ENCODE measurements at regions not wholly inside any gene's neighbourhood (a gene's known extent, or its start where the extent isn't known, plus 50 kb on each side); places are given as distances from the start of the nearest gene placed in this dataset.

- no peak overlapping the region for H3K27ac Mint-ChIP-seq (ENCODE audit: low read depth, unreplicated experiment)
Observed at GRCh38 chr4:81816031-81816761, 344.5 kb upstream of the RASGEF1B start.

GRCh38 chr4:81814987-81815541, 343.4 kb upstream of the RASGEF1B start:
- intact Hi-C loops (cut with micrococcal nuclease) = no loop called here

More at GRCh38 chr4:81816031-81816761, 344.5 kb upstream of the RASGEF1B start:
- Mint-ChIP-seq H3K27me3 (ENCODE audit: insufficient read depth, unreplicated experiment) (no peaks in the 10 kb centered on the region), H3K9me3 (ENCODE audit: unreplicated experiment) (peaks cover 14% of the 10 kb centered on the region), H3K4me3 (ENCODE audit: unreplicated experiment) (no peak overlapping the region), H3K4me1 (ENCODE audit: insufficient read depth, unreplicated experiment) (no peaks in the 10 kb centered on the region), H3K36me3 (ENCODE audit: insufficient read depth, unreplicated experiment) (no peaks in the 10 kb centered on the region)
- no TSS peak for BruUV-seq (replicated peaks)
- intact Hi-C loops (cut with micrococcal nuclease) = no loop called here
- no peak for DNase-seq (ENCODE audit: unreplicated experiment)
- POLR2A ChIA-PET = no interaction called here
- TF ChIP-seq CTCF (IDR thresholded peaks at IDR 0.05; ENCODE audit: unreplicated experiment) = no peak
- CTCF ChIA-PET = no interaction called here

GRCh38 chr4:81811562-81812293, 340.0 kb upstream of the RASGEF1B start:
- intact Hi-C loops (cut with micrococcal nuclease) = no loop called here

More at GRCh38 chr4:81814987-81815541, 343.4 kb upstream of the RASGEF1B start:
- ChIA-PET POLR2A (no interaction called here), CTCF (interaction anchor here (1.4 kb wide), 1 partner anchor 10 kb away, joined by 3 read pairs; no protein-coding TSS in a partner anchor)
- DNase-seq (ENCODE audit: unreplicated experiment) = no peak
- BruUV-seq (replicated peaks) = no TSS peak
- no peak overlapping the region for H3K27ac Mint-ChIP-seq (ENCODE audit: low read depth, unreplicated experiment)
- peaks cover 8% of the 10 kb centered on the region for H3K9me3 Mint-ChIP-seq (ENCODE audit: unreplicated experiment)
- no peak overlapping the region for H3K4me3 Mint-ChIP-seq (ENCODE audit: unreplicated experiment)
- no peaks in the 10 kb centered on the region for H3K36me3 Mint-ChIP-seq (ENCODE audit: insufficient read depth, unreplicated experiment)
- no peak for TF ChIP-seq CTCF (IDR thresholded peaks at IDR 0.05; ENCODE audit: unreplicated experiment)
- H3K27me3 Mint-ChIP-seq (ENCODE audit: insufficient read depth, unreplicated experiment) = no peaks in the 10 kb centered on the region
- no peaks in the 10 kb centered on the region for H3K4me1 Mint-ChIP-seq (ENCODE audit: insufficient read depth, unreplicated experiment)

More at GRCh38 chr4:81811562-81812293, 340.0 kb upstream of the RASGEF1B start:
- no TSS peak for BruUV-seq (replicated peaks)
- Mint-ChIP-seq H3K27me3 (ENCODE audit: insufficient read depth, unreplicated experiment) (no peaks in the 10 kb centered on the region), H3K4me1 (ENCODE audit: insufficient read depth, unreplicated experiment) (peaks cover 12% of the 10 kb centered on the region), H3K36me3 (ENCODE audit: insufficient read depth, unreplicated experiment) (no peaks in the 10 kb centered on the region), H3K27ac (ENCODE audit: low read depth, unreplicated experiment) (no peak overlapping the region), H3K9me3 (ENCODE audit: unreplicated experiment) (no peaks in the 10 kb centered on the region), H3K4me3 (ENCODE audit: unreplicated experiment) (no peak overlapping the region)
- no peak for TF ChIP-seq CTCF (IDR thresholded peaks at IDR 0.05; ENCODE audit: unreplicated experiment)
- CTCF ChIA-PET = interaction anchor here (1.1 kb wide), 2 partner anchors 32 to 405 kb away, joined by 3 to 4 read pairs; no protein-coding TSS in a partner anchor
- POLR2A ChIA-PET = interaction anchor here (1.4 kb wide), 1 partner anchor 26 kb away, joined by 4 read pairs; no protein-coding TSS in a partner anchor
- DNase-seq (ENCODE audit: unreplicated experiment) = no peak
